ENCODE measurements at regions not wholly inside any gene's neighbourhood (a gene's known extent, or its start where the extent isn't known, plus 50 kb on each side); places are given as distances from the start of the nearest gene placed in this dataset.

GRCh38 chr11:91248199-91248807 is 976.3 kb upstream of the FAT3 start:
- Mint-ChIP-seq H3K9me3 (peaks cover 13% of the 10 kb centered on the region), H3K27ac (no peak overlapping the region), H3K36me3 (ENCODE audit: low read depth) (no peaks in the 10 kb centered on the region)

DNA sequence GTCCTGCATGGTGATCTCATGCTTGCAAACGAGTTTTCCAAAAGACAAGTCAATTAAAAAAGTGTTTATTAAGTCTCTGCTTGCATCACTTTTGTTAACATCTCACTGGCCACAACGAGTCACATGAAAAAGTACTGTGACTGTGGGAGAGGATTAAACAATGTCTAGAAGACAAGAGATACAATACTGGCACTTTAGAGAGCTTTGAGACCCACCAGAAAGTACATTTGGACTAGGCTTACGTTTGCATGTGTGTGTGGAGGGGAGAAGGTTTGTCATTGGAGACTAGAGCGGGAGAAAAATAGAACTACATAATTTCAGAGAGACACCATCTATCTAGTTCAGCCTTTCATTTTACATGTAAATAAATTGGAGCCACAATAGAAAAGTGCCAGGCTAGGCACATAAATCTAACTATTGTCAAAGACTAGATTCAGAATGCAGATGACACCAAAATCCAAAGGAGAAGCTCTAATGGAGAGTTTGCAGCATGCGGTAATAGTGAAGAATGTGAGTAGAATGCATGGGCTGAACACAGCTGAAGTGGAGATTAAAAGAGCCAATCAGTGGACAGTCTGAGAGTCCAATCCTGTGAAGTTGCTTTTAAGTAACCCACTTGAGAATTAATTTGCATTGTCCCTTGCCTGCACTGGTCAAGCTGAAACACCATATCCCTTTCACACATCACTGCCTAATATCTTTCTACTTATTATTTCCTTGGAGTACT is 977.4 kb upstream of the FAT3 start:
- no peaks in the 10 kb centered on the region for H3K36me3 Mint-ChIP-seq (ENCODE audit: low read depth)
- H3K4me3 Mint-ChIP-seq = no peak overlapping the region
- no peaks in the 10 kb centered on the region for H3K27me3 Mint-ChIP-seq (ENCODE audit: low read depth)
- peaks cover 16% of the 10 kb centered on the region for H3K4me1 Mint-ChIP-seq
- no peak overlapping the region for H3K27ac Mint-ChIP-seq
- TF ChIP-seq CTCF (IDR thresholded peaks at IDR 0.05; ENCODE audit: unreplicated experiment in 3 of 3) = no peak
- H3K9me3 Mint-ChIP-seq = peaks cover 3% of the 10 kb centered on the region

More at GRCh38 chr11:91248199-91248807, 976.3 kb upstream of the FAT3 start:
- no peak overlapping the region for H3K4me3 Mint-ChIP-seq
- TF ChIP-seq CTCF (IDR thresholded peaks at IDR 0.05; ENCODE audit: unreplicated experiment in 3 of 3) = peak; percentile 57 to 89 (median 82)
- H3K4me1 Mint-ChIP-seq = peaks cover 9% of the 10 kb centered on the region
- H3K27me3 Mint-ChIP-seq (ENCODE audit: low read depth) = no peaks in the 10 kb centered on the region

GRCh38 chr11:91244912-91245311 is 979.7 kb upstream of the FAT3 start:
- H3K27ac Mint-ChIP-seq = no peak overlapping the region
- H3K9me3 Mint-ChIP-seq = no peaks in the 10 kb centered on the region
- no peaks in the 10 kb centered on the region for H3K27me3 Mint-ChIP-seq (ENCODE audit: low read depth)
- no peak overlapping the region for H3K4me3 Mint-ChIP-seq
- no peaks in the 10 kb centered on the region for H3K36me3 Mint-ChIP-seq (ENCODE audit: low read depth)
- H3K4me1 Mint-ChIP-seq = peaks cover 16% of the 10 kb centered on the region
- no peak for TF ChIP-seq CTCF (IDR thresholded peaks at IDR 0.05; ENCODE audit: unreplicated experiment in 3 of 3)

GRCh38 chr11:91243630-91244029 is 981.0 kb upstream of the FAT3 start:
- peak overlapping the region in 1 of 3 experiments; percentile 34 for H3K27ac Mint-ChIP-seq
- H3K36me3 Mint-ChIP-seq (ENCODE audit: low read depth) = no peaks in the 10 kb centered on the region
- no peaks in the 10 kb centered on the region for H3K27me3 Mint-ChIP-seq (ENCODE audit: low read depth)
- no peaks in the 10 kb centered on the region for H3K9me3 Mint-ChIP-seq
- H3K4me3 Mint-ChIP-seq = no peak overlapping the region
- no peak for TF ChIP-seq CTCF (IDR thresholded peaks at IDR 0.05; ENCODE audit: unreplicated experiment in 3 of 3)
- H3K4me1 Mint-ChIP-seq = peaks cover 16% of the 10 kb centered on the region

DNA sequence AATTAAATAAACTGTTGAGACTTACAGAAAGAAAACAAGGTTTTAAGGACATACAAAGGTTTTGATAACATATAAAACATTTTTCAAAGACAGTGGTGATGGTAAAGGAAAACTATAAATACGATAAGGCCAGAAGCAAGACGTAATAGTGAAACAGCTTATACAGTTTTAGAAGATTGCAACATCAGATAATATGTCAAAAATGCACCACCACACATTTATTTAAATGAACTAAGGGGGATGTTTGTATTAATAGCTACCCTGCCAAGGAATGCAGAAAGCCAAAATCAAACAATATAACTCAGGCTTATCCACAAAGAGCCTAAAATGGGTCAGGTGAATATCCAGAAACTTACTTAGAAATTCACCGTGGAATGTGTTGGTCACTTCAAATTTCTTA is 981.6 kb upstream of the FAT3 start:
- no peak for TF ChIP-seq CTCF (IDR thresholded peaks at IDR 0.05; ENCODE audit: unreplicated experiment in 3 of 3)
- H3K4me1 Mint-ChIP-seq = peaks cover 16% of the 10 kb centered on the region
- H3K27me3 Mint-ChIP-seq (ENCODE audit: low read depth) = no peaks in the 10 kb centered on the region
- H3K27ac Mint-ChIP-seq = no peak overlapping the region
- H3K36me3 Mint-ChIP-seq (ENCODE audit: low read depth) = no peaks in the 10 kb centered on the region
- H3K4me3 Mint-ChIP-seq = no peak overlapping the region
- no peaks in the 10 kb centered on the region for H3K9me3 Mint-ChIP-seq

DNA sequence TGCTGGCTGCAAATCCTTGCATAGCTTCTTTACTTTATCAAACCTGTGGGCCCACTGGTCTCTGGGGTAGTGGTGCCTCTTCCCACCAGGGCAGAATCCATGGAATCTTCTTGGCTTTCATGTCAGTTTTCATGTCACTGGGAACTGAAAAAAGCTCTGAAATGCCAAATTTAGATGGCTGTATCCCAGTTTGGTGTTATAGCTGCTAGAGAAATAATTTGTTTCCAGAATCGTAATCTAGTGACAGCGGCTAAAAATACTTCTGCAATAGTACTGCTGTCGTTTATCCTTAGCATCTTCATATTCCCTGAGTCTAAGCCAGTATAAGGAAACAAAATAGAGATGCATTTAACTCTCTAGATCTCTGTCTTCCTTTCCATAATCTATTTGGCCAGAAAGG is 983.4 kb upstream of the FAT3 start:
- no peaks in the 10 kb centered on the region for H3K27me3 Mint-ChIP-seq (ENCODE audit: low read depth)
- H3K27ac Mint-ChIP-seq = no peak overlapping the region
- H3K36me3 Mint-ChIP-seq (ENCODE audit: low read depth) = no peaks in the 10 kb centered on the region
- no peak for TF ChIP-seq CTCF (IDR thresholded peaks at IDR 0.05; ENCODE audit: unreplicated experiment in 3 of 3)
- H3K4me1 Mint-ChIP-seq = peaks cover 16% of the 10 kb centered on the region
- H3K4me3 Mint-ChIP-seq = no peak overlapping the region
- peaks cover under 1% of the 10 kb centered on the region for H3K9me3 Mint-ChIP-seq

Measured in nephron (organoid).